ENCODE measurements at regions not wholly inside any gene's neighbourhood (a gene's known extent, or its start where the extent isn't known, plus 50 kb on each side); places are given as distances from the start of the nearest gene placed in this dataset.

- intact Hi-C loops (cut with DNase I, micrococcal nuclease): no loop called here
Observed at GRCh38 chr12:85642288-85642687, 193.9 kb downstream of the RASSF9 start.

GRCh38 chr12:85642808-85643207, 193.4 kb downstream of the RASSF9 start:
- H3K4me1 Mint-ChIP-seq (ENCODE audit: low read depth): no peaks in the 10 kb centered on the region
- H3K4me1 ChIP-seq (ENCODE audit: insufficient read depth, low read length): no peaks in the 10 kb centered on the region
- no peak overlapping the region for H3K27ac ChIP-seq (ENCODE audit: low read depth in 1 of 2, low read length in 2 of 2)
- no peaks in the 10 kb centered on the region for H3K27me3 ChIP-seq (ENCODE audit: control insufficient read depth in 1 of 2, insufficient read depth in 2 of 2, low read length in 2 of 2)
- H3K27ac Mint-ChIP-seq: no peak overlapping the region
- ChIA-PET CTCF (no interaction called here), POLR2A (no interaction called here)
- no peaks in the 10 kb centered on the region for H3K36me3 ChIP-seq (ENCODE audit: insufficient read depth, low read length)
- H3K4me3 Mint-ChIP-seq: no peak overlapping the region
- DNase-seq: no peak
- H3K4me3 ChIP-seq (ENCODE audit: low read length): no peak overlapping the region
- no peaks in the 10 kb centered on the region for H3K36me3 Mint-ChIP-seq (ENCODE audit: low read depth)
- intact Hi-C loops (cut with DNase I, micrococcal nuclease): no loop called here
- no peak for TF ChIP-seq CTCF (IDR thresholded peaks at IDR 0.05)
- H3K27me3 Mint-ChIP-seq: no peaks in the 10 kb centered on the region
- H3K9me3 ChIP-seq (ENCODE audit: control insufficient read depth in 1 of 2, insufficient read depth in 1 of 2, low read length in 2 of 2): no peaks in the 10 kb centered on the region
- ATAC-seq (ENCODE audit: poor library complexity): no peak
- peaks cover 2% of the 10 kb centered on the region for H3K9me3 Mint-ChIP-seq

More at GRCh38 chr12:85642288-85642687, 193.9 kb downstream of the RASSF9 start:
- Histone ChIP-seq H3K9me3 (ENCODE audit: control insufficient read depth in 1 of 2, insufficient read depth in 1 of 2, low read length in 2 of 2) (no peaks in the 10 kb centered on the region), H3K27ac (ENCODE audit: low read depth in 1 of 2, low read length in 2 of 2) (no peak overlapping the region), H3K4me3 (ENCODE audit: low read length) (no peak overlapping the region), H3K4me1 (ENCODE audit: insufficient read depth, low read length) (no peaks in the 10 kb centered on the region), H3K27me3 (ENCODE audit: control insufficient read depth in 1 of 2, insufficient read depth in 2 of 2, low read length in 2 of 2) (no peaks in the 10 kb centered on the region), H3K36me3 (ENCODE audit: insufficient read depth, low read length) (no peaks in the 10 kb centered on the region)
- no peaks in the 10 kb centered on the region for H3K27me3 Mint-ChIP-seq
- H3K4me1 Mint-ChIP-seq (ENCODE audit: low read depth): no peaks in the 10 kb centered on the region
- DNase-seq: no peak
- peaks cover 2% of the 10 kb centered on the region for H3K9me3 Mint-ChIP-seq
- H3K27ac Mint-ChIP-seq: no peak overlapping the region
- no peaks in the 10 kb centered on the region for H3K36me3 Mint-ChIP-seq (ENCODE audit: low read depth)
- no peak for ATAC-seq (ENCODE audit: poor library complexity)
- no peak for TF ChIP-seq CTCF (IDR thresholded peaks at IDR 0.05)
- ChIA-PET POLR2A (no interaction called here), CTCF (no interaction called here)
- no peak overlapping the region for H3K4me3 Mint-ChIP-seq

- H3K4me1 ChIP-seq (ENCODE audit: insufficient read depth, low read length): no peaks in the 10 kb centered on the region
- H3K9me3 ChIP-seq (ENCODE audit: control insufficient read depth in 1 of 2, insufficient read depth in 1 of 2, low read length in 2 of 2): no peaks in the 10 kb centered on the region
- Mint-ChIP-seq H3K4me3 (no peak overlapping the region), H3K27me3 (no peaks in the 10 kb centered on the region), H3K36me3 (ENCODE audit: low read depth) (no peaks in the 10 kb centered on the region), H3K4me1 (ENCODE audit: low read depth) (no peaks in the 10 kb centered on the region), H3K9me3 (peaks cover 2% of the 10 kb centered on the region), H3K27ac (no peak overlapping the region)
- TF ChIP-seq CTCF (IDR thresholded peaks at IDR 0.05): no peak
- intact Hi-C loops (cut with DNase I, micrococcal nuclease): no loop called here
- H3K4me3 ChIP-seq (ENCODE audit: low read length): no peak overlapping the region
- no peak overlapping the region for H3K27ac ChIP-seq (ENCODE audit: low read depth in 1 of 2, low read length in 2 of 2)
- ATAC-seq (ENCODE audit: poor library complexity) (no peak), DNase-seq (no peak)
- H3K27me3 ChIP-seq (ENCODE audit: control insufficient read depth in 1 of 2, insufficient read depth in 2 of 2, low read length in 2 of 2): no peaks in the 10 kb centered on the region
- ChIA-PET CTCF (no interaction called here), POLR2A (no interaction called here)
- no peaks in the 10 kb centered on the region for H3K36me3 ChIP-seq (ENCODE audit: insufficient read depth, low read length)
Observed at GRCh38 chr12:85644508-85644907, 191.7 kb downstream of the RASSF9 start.
